ENCODE measurements at regions not wholly inside any gene's neighbourhood (a gene's known extent, or its start where the extent isn't known, plus 50 kb on each side); places are given as distances from the start of the nearest gene placed in this dataset.

- peaks cover 0 to 10% (median 0%) of the 10 kb centered on the region in 7 donors for H3K27me3 ChIP-seq
- no peak overlapping the region for H3K4me3 ChIP-seq
- no peaks in the 10 kb centered on the region for H3K9me3 ChIP-seq
- no peak for DNase-seq
- H3K36me3 ChIP-seq: no peaks in the 10 kb centered on the region
- H3K27ac ChIP-seq: no peak overlapping the region
- no peak for ATAC-seq
- 71 to 85% methylated on average over 3 of the region's 3 CpGs for WGBS, 2 donors
- TF ChIP-seq CTCF (IDR thresholded peaks at IDR 0.05): no peak
- H3K4me1 ChIP-seq: no peaks in the 10 kb centered on the region
- intact Hi-C loops (cut with DNase I): no loop called here
Measured at GRCh38 chr6:159353193-159353592, 184.0 kb downstream of the FNDC1 start.

DNA sequence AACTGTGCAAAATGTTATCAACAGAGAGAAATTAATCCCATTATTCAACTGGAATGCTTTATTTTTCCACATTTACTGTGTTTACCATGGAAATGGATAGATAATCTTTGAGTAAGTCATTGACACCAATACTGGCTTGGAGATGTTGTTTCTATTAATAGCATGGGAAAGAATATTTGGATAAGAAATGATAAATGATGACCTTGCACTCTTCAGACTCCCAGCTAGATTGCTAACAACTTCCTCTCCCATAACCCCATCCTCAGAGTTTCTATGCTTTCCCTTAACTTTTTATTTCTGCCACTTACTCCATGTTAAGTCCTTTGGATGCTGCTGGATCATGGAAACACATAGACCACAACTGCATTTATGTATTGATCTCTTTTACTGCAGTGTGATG, 182.5 kb downstream of the FNDC1 start:
- no peak for ATAC-seq
- intact Hi-C loops (cut with DNase I): no loop called here
- no peak for TF ChIP-seq CTCF (IDR thresholded peaks at IDR 0.05)

DNA sequence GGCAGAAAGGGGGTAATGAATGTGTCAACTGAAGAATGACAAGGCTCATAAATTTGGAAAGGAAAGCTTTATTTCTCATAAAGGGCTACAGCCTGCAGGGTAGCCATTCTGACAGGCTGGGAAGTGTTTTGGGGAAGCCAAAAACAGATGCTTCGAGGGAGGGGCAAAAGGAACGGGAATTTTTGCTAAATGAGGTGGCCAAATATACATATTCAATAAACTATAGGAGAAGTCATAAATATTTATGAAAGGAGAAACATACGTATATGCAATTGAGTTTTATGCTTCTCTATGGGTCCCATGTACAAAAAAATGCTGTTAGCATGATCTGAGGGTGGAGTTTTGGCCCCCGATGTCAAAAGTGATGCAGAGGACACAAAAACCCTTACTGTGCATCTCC, 180.7 kb downstream of the FNDC1 start:
- Histone ChIP-seq H3K36me3 (no peaks in the 10 kb centered on the region), H3K4me1 (no peaks in the 10 kb centered on the region), H3K27ac (no peak overlapping the region), H3K9me3 (no peaks in the 10 kb centered on the region), H3K4me3 (no peak overlapping the region), H3K27me3 (peaks cover 0 to 6% (median 0%) of the 10 kb centered on the region in 7 donors)
- no peak for ATAC-seq
- DNase-seq: no peak
- no peak for TF ChIP-seq CTCF (IDR thresholded peaks at IDR 0.05)
- 62 to 66% methylated on average over 4 of the region's 4 CpGs for WGBS, 2 donors
- intact Hi-C loops (cut with DNase I): no loop called here

More for the DNA sequence above, 182.5 kb downstream of the FNDC1 start:
- H3K4me1 ChIP-seq: no peaks in the 10 kb centered on the region
- no peak for DNase-seq
- H3K27ac ChIP-seq: no peak overlapping the region
- H3K4me3 ChIP-seq: no peak overlapping the region
- H3K9me3 ChIP-seq: no peaks in the 10 kb centered on the region
- H3K27me3 ChIP-seq: peaks cover 0 to 6% (median 0%) of the 10 kb centered on the region in 7 donors
- no peaks in the 10 kb centered on the region for H3K36me3 ChIP-seq

DNA sequence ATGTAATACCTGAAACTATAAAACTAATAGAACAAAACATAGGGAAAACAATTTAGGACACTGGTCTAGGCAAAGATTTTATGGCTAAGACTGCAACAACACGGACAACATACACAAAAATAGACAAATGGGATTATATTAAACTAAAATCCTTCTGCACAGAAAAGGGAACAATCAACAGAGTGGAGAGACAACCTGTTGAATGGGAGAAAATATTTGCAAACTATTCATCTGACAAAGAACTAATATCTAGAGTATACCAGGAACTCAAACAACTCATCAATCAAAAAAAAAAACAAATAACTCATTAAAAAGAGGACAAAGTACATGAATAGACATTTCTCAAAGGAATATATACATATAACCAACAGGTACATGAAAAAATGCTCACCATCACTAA, 174.5 kb downstream of the FNDC1 start:
- WGBS, 2 donors: 67 to 75% methylated on average over 1 of the region's 1 CpG
- no peak for TF ChIP-seq CTCF (IDR thresholded peaks at IDR 0.05)
- Histone ChIP-seq H3K27ac (no peak overlapping the region), H3K9me3 (peaks cover 0 to 38% (median 10%) of the 10 kb centered on the region in 11 donors), H3K4me3 (no peak overlapping the region), H3K4me1 (no peaks in the 10 kb centered on the region), H3K27me3 (no peaks in the 10 kb centered on the region), H3K36me3 (no peaks in the 10 kb centered on the region)
- no peak for DNase-seq
- intact Hi-C loops (cut with DNase I): no loop called here
- ATAC-seq: no peak

- ATAC-seq (no peak), DNase-seq (no peak)
- no peaks in the 10 kb centered on the region for H3K36me3 ChIP-seq
- peaks cover 0 to 47% (median 12%) of the 10 kb centered on the region in 11 donors for H3K9me3 ChIP-seq
- no peaks in the 10 kb centered on the region for H3K27me3 ChIP-seq
- intact Hi-C loops (cut with DNase I): no loop called here
- no peaks in the 10 kb centered on the region for H3K4me1 ChIP-seq
- no peak overlapping the region for H3K4me3 ChIP-seq
- WGBS, 2 donors: 55 to 56% methylated on average over 2 of the region's 2 CpGs
- no peak for TF ChIP-seq CTCF (IDR thresholded peaks at IDR 0.05)
- H3K27ac ChIP-seq: no peak overlapping the region
Measured at GRCh38 chr6:159342146-159342545, 172.9 kb downstream of the FNDC1 start.
